Right kidney (tissue), 1 donor: ENCODE measurements at regions not wholly inside any gene's neighbourhood (a gene's known extent, or its start where the extent isn't known, plus 50 kb on each side); places are given as distances from the start of the nearest gene placed in this dataset.
"Not testable (repeated sequence)": the region's sequence is repeated elsewhere in the genome, so short reads cannot be mapped to it uniquely, and the experiment has no call there.

Experiments used
- DNase-seq: peaks from one replicate; pipeline ENCODE4 v3.0.0-alpha.2; 2016

GRCh38 chr2:34159901-34160300 is 560.8 kb upstream of the FAM98A start:
- DNase-seq = no peak

GRCh38 chr2:34153484-34153883 is 554.4 kb upstream of the FAM98A start:
- no peak for DNase-seq

- DNase-seq = no peak
Measured at GRCh38 chr2:34147780-34148179, 548.7 kb upstream of the FAM98A start.

- DNase-seq = no peak
Measured at GRCh38 chr2:34143149-34143548, 544.0 kb upstream of the FAM98A start.

- DNase-seq = not testable (repeated sequence)
Measured at GRCh38 chr2:34142531-34143008, 543.5 kb upstream of the FAM98A start.

GRCh38 chr2:34133065-34133464 is 534.0 kb upstream of the FAM98A start:
- not testable (repeated sequence) for DNase-seq

- no peak for DNase-seq
Measured at GRCh38 chr2:34126279-34126678, 527.2 kb upstream of the FAM98A start.

GRCh38 chr2:34123996-34124785 is 525.1 kb upstream of the FAM98A start:
- peak; percentile 25 for DNase-seq

- DNase-seq = no peak
Measured at GRCh38 chr2:34121076-34121475, 522.0 kb upstream of the FAM98A start.

GRCh38 chr2:34115076-34115475 is 516.0 kb upstream of the FAM98A start:
- DNase-seq = no peak

- no peak for DNase-seq
Measured at GRCh38 chr2:34112161-34112560, 513.1 kb upstream of the FAM98A start.

- DNase-seq = no peak
Measured at GRCh38 chr2:34110392-34110791, 511.3 kb upstream of the FAM98A start.

GRCh38 chr2:34107811-34108210 is 508.7 kb upstream of the FAM98A start:
- DNase-seq = no peak

- DNase-seq = no peak
Measured at GRCh38 chr2:34105006-34105767, 506.1 kb upstream of the FAM98A start.

GRCh38 chr2:34104601-34105000 is 505.5 kb upstream of the FAM98A start:
- DNase-seq = no peak

GRCh38 chr2:34103437-34103836 is 504.3 kb upstream of the FAM98A start:
- DNase-seq = no peak

GRCh38 chr2:34102339-34102738 is 503.2 kb upstream of the FAM98A start:
- DNase-seq = no peak

- DNase-seq = no peak
Measured at GRCh38 chr2:34099377-34099776, 500.3 kb upstream of the FAM98A start.

- no peak for DNase-seq
Measured at GRCh38 chr2:34098256-34098655, 499.2 kb upstream of the FAM98A start.

- peak; percentile 36 for DNase-seq
Measured at GRCh38 chr2:34096562-34097171, 497.6 kb upstream of the FAM98A start.

- no peak for DNase-seq
Measured at GRCh38 chr2:34093790-34094189, 494.7 kb upstream of the FAM98A start.

- DNase-seq = no peak
Measured at GRCh38 chr2:34070196-34070595, 471.1 kb upstream of the FAM98A start.

GRCh38 chr2:34069604-34070003 is 470.5 kb upstream of the FAM98A start:
- no peak for DNase-seq
